SK-N-MC (cell line): ENCODE measurements at regions not wholly inside any gene's neighbourhood (a gene's known extent, or its start where the extent isn't known, plus 50 kb on each side); places are given as distances from the start of the nearest gene placed in this dataset.

Experiments
- EZH2 ChIP-seq: fragments of 200-600 bp; sonication (generic); IDR thresholded peaks from one replicate; pipeline ENCODE4 v1.6.1; 2017; ENCODE audit warnings: antibody characterized with exemption
- POLR2AphosphoS5 ChIP-seq: IDR thresholded peaks from 2 replicates; pipeline ENCODE4 v1.6.1; 2012; ENCODE audit warnings: mild to moderate bottlenecking, low read depth, low read length, borderline replicate concordance

- TF ChIP-seq POLR2AphosphoS5: no peak
- no peak for TF ChIP-seq EZH2
These were observed 579.2 kb downstream of the BCOR start for GRCh38 chrX:39518476-39519029.
